Germinal center (tissue), 1 donor: ENCODE measurements at regions not wholly inside any gene's neighbourhood (a gene's known extent, or its start where the extent isn't known, plus 50 kb on each side); places are given as distances from the start of the nearest gene placed in this dataset.
"Not testable (repeated sequence)": the region's sequence is repeated elsewhere in the genome, so short reads cannot be mapped to it uniquely, and the experiment has no call there.

Experiments used
- DNase-seq: peaks from one replicate; pipeline ENCODE4 v3.0.0; 2012; ENCODE audit warnings: mixed read lengths, low spot score

DNA sequence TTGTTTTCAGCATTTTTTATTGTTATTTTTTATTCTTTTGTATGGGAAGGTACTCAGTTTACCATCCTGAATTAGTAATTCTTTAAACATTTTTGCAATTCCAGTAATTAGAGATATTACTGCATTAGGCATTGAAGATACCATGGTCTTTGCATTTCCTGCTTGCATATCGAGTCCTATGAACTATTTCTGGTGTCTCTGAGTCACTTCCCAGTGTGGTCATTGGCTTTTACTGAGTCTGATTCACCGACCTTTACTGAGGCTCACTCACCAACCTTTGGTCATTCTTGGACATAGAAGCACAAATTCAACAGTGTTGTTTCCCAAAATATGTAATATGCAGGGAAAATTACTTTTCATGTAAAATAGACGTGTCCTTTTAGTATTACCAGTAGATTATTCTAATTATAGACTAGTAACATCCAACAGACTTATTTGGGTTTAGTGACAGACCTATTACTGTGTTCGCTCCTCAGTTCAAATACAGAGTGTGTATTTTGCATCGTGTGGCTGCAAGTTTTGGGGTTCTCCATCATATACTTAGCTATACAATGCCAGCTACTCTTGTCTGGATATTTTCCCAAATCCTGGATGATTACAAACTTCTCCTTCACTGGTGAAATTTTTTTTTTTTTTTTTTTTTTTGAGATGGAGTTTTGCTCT lies 180.7 kb upstream of the PRSS1 start:
- no peak for DNase-seq

DNA sequence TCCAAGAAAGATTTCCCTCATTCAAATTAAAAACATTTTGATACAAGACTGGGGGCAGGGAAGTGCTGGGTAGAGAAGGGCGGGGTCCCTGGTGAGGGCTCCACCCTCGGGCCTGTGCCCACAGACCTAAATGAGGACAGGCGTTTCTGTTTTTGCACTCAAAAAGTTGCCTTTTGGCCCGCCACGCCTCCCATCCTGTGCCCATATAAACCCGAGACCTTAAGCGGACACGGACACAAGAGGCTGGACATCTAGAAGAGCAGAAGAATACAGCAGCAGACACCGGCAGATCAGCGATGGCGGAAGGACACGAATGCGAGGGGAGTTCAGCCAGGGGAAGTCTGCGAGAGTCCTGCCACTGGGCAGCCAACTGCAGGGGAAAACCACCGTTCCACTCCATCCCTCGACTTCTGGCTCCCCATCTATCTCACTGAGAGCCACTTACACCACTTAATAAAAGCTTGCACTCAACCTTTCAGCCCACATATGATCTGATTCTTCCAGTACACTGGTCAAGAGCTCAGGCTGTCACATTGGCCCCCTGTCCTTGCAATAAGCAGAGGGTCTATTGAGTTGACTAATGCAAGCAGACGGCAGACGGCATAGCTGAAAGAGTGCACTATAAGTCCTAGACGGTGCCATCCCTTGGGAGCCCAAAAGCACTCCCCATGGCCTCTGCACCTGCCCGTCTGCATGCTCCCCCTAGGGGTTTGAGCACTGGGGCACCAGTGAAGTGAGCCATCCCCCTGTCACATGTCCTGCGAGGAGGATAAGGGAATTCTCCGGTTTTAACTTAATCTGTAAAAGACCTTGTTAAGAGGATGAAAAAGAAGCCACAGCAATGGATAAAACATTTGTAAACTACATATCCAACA lies 181.8 kb upstream of the PRSS1 start:
- DNase-seq = no peak

DNA sequence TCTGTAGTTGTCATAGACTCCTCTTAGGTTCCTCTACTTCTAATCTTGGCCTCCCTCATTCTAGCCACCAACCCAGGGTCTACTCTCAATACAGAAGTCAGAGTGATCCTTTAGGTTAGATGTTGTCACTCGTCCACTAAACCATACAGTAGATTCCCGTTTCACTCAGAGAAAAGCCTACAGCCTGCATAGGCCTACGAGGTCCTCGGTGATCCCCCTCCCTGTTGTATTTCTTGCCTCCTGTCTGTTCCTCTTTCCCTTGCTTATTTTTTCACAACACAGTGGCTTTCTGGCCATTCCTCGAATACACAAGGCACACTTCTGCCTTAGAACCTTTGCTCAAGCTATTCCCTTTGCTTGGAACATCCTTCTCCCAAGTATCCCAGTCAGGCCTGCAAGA lies 183.0 kb upstream of the PRSS1 start:
- no peak for DNase-seq

DNA sequence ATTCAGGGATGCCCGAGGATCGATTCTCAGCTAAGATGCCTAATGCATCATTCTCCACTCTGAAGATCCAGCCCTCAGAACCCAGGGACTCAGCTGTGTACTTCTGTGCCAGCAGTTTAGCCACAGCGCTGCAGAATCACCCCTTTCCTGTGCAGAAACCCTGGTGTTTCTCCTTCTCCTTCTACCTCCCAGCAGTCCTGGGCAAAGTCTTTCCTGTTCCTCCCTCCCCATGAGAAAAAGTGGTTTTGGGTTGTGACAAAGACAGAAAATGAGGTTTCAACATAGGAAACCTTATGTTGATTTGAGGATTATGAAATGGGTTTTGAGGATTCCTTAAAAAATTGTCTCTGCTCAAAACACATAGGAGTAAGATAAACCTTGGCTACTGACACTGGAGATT lies 185.1 kb upstream of the PRSS1 start:
- DNase-seq = not testable (repeated sequence)

DNA sequence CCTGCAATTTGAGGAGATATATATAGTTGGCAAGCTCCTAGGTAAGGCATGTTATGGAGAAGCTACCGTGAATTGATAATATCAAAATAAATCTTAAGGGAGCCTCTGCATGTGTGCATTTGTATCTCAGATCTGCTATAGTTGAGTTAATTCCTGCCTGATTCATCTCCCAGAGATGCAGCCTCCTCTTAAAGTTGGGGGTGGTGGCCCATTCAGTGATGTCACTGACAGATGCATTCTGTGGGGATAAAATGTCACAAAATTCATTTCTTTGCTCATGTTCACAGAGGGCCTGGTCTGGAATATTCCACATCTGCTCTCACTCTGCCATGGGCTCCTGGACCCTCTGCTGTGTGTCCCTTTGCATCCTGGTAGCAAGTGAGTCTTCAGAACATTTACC lies 185.8 kb upstream of the PRSS1 start:
- no peak for DNase-seq

DNA sequence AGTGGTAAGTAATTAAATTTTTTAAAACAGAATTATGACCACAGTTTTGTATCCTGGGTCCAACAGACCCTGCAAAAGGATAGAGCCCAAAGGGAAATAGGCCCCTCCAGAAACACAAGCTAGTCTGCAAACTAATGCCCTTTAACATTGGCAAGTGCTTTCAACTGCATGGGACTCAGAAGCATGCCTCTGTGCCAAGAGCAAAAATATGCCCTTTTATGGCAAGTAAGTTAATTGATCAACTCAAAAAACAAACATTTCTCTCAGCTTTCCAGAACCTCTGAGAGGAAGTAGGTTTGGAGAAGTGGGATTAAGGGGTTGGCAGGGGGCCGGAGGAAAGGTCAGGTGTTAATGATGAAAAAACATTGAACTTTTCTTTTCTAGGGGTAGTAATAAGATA lies 186.6 kb upstream of the PRSS1 start:
- no peak for DNase-seq

DNA sequence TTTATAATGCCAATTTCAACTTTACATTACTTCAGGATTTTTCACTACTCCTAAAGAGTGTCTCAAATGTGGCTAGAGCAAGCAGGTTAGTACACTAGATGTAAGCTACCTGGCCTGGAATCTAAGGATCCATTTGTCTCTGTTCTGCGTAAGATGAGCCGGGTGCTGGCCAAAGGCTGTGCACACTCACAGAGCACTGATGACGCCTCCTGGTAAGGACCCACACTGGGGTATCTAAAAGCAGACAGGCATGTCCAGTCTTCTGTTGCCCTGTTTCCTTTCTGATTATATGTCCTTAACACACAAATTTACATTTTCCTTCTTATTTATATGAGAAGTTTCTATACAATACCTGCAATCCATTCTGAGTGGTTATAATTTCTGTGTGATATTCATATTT lies 187.9 kb upstream of the PRSS1 start:
- DNase-seq = not testable (repeated sequence)

DNA sequence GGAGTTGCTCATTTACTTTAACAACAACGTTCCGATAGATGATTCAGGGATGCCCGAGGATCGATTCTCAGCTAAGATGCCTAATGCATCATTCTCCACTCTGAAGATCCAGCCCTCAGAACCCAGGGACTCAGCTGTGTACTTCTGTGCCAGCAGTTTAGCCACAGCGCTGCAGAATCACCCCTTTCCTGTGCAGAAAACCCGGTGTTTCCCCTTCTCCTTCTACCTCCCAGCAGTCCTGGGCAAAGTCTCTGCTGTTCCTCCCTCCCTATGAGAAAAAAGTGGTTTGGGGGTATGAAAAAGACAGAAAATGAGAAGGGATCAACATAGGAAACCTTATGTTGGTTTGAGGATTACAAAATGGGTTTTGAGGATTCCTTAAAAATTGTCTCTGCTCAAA lies 188.5 kb upstream of the PRSS1 start:
- not testable (repeated sequence) for DNase-seq

DNA sequence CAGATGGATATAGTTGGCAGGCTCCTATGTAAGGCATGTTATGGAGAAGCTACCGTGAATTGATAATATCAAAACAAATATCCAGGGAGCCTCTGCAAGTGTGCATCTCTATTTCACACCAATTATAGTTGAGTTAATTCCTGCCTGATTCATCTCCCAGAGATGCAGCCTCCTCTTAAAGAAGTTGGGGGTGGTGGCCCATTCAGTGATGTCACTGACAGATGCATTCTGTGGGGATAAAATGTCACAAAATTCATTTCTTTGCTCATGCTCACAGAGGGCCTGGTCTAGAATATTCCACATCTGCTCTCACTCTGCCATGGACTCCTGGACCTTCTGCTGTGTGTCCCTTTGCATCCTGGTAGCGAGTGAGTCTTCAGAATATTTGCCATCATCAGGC lies 189.1 kb upstream of the PRSS1 start:
- DNase-seq = no peak

DNA sequence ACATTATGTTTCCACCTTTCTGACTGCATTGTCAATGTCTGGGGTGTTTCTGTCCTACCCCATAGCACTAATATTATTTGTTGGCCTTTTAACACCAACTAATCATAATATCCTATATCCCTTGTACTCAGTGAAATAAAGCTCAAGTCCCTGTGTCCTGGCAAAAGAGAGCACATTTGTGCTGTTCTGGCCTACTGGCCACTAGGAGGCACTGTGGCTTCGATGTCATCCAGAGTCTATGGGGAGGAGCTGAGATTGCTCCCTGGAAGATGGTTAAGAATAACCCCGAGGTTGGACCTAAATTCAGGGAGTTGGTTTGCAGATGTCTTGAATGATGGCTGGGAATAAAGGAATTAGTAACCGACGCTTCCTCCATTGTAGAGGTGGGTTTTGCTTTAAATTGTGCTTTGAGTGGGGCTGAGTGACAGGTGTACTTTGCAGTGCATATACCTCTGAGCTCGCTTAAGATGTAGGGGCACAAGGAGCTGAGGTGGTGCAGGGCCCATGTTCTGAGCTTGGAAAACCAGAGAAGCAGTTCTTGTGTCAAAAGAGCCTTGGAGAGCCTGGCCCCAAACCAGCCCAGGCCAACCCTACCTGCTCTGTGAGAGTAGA lies 191.2 kb upstream of the PRSS1 start:
- DNase-seq = peak; percentile 60

DNA sequence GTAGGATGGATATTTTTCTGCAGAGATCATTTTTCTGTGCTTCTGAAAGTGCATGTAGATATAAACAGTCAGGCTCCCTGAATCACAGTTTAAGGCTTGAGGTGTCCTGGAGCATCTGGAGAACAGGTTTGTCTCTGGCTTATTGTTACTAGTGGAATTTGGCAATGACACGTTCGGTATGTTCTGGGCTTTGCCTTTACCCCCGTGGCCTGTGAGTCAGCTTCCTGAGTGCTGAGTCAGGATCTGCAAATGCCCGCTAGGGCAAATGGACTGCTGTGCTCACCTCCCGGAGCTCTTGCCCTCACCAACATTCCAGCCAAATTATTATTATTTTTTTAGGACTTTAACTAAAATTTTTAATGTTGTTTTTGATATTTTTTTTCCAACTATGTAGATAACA lies 192.5 kb upstream of the PRSS1 start:
- DNase-seq = no peak

DNA sequence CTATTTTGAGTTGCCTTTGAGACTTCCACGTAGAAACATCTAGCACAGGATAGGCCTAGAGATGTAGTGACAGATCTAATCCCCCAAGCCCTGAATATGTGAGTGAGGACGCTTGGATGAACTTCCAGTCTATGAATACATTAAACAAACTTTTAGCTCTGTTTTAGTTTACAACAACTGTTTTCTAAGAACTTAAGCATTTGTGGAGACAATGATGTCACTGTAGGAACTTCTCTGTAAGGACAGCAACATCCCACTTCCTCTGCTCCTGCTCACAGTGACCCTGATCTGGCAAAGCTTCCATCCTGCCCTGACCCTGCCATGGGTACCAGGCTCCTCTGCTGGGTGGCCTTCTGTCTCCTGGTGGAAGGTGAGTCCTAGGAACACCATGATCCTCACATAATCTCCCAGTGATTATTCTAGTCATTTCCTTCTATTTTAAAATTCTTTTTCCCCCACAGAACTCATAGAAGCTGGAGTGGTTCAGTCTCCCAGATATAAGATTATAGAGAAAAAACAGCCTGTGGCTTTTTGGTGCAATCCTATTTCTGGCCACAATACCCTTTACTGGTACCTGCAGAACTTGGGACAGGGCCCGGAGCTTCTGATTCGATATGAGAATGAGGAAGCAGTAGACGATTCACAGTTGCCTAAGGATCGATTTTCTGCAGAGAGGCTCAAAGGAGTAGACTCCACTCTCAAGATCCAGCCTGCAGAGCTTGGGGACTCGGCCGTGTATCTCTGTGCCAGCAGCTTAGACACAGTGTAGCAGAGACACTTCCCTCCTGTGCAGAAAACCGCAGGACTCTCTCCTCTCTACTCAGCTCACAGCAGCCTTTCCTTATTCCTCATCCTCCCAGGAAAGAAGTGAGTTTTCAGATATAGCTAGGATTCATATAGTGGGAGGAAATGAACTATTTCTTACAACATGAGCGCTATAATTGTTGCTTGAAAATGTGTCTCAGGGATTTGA lies 194.4 kb upstream of the PRSS1 start:
- no peak for DNase-seq

DNA sequence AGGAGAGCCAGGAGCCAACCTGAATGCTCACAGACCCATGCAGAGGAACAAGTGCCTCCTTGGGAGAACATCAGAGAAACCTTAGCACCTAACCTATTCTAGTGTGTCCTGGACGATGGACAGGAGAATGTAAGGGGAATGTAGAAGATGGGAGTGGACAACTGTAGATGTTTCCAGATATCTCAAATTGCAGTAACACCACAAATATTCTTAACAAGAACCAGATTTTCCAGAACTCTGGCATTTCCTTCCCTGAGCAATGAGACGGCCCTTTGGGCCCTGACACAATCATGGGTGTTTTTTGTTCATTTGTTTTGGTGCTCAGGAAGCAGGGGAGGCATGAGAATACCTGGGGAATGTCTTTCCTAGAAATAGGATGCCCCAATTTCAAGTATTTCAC lies 196.1 kb upstream of the PRSS1 start:
- DNase-seq = no peak

DNA sequence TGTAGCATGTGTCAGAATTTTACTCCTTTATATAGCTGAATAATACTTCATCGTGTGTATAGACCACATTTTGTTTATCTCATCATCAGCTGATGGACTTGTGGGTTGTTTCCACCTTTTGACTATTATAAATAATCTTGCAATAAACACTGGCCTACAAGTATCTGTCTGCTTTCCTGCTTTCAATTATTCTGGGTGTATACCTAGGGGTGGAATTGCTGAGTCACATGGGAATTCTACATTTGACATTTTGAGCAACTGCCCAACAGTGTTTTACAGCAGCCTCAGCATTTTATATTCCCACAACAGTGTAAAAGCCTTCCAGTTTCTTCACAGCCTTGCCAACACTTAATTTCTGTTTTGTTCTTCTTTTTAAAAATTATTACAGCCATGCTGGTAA lies 200.3 kb upstream of the PRSS1 start:
- no peak for DNase-seq

DNA sequence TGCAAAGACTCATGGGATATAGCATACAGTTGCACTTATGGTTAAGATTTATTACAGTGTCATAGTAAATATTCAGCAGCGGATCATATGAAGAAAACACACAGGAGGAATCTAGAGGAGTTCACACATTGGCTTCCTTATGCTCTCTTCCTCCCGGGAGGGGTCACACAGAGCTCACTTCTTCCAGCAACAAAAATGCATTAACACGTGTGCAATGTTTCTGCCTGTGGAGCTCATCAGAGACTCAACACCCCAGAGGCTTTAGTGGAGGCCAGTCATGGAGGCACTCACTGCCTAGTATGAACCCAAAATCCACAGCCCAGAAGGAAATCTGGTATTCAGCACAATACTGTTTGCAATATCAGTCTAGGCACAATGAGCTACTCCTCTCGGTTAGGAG lies 202.8 kb upstream of the PRSS1 start:
- no peak for DNase-seq

DNA sequence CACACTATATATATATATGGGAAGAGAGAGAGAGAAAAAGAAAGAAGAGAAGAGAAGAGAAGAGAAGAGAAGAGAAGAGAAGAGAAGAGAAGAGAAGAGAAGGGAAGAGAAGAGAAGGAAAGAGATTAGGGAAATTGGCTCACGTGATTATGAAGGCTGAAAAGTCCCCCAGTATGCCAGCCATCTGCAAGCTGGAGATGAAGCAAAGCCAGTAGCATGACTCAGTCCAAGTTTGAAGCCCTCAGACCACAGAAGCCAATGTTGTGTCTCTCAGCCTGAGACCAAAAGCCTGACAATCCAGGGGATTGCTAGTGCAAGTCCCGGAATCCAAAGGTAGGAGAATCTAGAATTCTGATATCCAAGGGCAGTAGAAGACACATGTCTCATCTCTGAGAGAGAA lies 206.3 kb upstream of the PRSS1 start:
- DNase-seq = no peak

DNA sequence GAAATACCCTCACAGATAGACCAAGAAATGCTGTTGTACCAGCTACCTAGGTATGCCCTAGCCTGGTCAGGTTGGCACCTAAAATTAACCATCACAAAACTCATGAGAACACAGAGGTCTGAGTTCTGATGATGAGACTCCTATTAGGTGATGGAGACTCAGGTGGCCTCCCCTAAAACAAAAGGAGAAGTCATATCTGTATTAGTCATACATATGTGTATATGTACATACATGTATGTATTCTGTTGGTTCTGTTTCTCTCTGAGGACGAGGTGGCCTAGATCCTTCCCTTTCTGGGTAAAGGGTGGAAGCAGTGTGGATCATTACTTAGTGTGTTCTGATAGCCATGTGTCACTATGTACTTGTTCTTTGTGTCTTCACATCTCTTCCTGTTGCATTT lies 207.2 kb upstream of the PRSS1 start:
- no peak for DNase-seq

DNA sequence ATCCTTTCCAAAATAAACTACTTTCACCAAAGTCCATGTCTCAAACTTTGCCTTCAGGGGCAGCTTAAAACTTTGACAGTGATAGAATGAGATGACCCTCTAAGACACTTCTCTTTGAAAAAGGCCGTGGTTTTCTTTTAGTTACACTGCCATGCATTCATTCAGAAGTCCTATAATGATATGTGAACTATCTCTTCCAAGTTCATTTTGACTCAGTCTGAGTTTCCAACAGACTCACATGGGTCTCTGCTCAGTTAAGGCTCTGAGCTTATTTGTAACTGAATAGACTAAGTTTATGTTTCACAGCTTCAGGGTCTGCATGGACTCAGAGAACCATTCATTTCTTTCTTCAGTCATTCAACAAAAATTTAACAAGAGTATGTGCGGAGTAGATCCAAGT lies 208.9 kb upstream of the PRSS1 start:
- no peak for DNase-seq

DNA sequence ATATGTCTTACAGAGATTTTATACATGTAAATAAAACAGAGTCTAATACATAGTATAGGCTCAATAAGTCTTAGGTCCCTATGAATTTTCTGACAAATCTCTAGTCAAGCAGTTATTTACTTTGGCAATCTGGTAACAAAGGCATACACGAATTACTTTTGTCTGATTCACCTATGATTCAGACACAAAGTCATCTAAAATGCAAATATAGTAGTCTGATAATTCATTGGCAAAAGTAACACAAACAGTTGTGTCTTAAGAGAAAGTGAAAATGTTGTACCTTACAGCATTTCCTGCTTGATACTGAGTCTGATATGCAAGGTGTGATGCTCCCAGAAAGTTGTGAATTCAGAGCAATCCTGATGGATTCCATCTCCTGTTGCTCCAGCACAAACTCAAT lies 209.4 kb upstream of the PRSS1 start:
- DNase-seq = no peak

DNA sequence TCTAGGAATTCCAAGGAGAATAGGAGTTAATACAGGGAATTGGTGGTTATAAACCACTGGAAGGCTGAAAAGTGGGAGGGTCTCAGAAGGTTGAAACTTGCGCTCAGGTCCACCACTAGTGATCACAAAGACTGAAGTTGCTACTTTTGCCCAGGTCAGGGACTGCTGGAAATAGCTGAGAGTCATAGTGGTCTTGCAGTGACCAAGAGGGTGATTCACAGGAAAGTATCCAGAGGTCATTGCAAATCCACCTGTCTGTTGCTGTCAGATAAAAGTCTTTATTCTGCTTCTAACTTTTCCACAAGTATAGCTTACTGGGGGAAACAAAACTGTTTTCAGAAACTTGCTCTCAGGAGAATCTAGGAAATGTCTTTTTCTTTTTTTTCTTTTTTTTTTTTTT lies 211.5 kb upstream of the PRSS1 start:
- no peak for DNase-seq

DNA sequence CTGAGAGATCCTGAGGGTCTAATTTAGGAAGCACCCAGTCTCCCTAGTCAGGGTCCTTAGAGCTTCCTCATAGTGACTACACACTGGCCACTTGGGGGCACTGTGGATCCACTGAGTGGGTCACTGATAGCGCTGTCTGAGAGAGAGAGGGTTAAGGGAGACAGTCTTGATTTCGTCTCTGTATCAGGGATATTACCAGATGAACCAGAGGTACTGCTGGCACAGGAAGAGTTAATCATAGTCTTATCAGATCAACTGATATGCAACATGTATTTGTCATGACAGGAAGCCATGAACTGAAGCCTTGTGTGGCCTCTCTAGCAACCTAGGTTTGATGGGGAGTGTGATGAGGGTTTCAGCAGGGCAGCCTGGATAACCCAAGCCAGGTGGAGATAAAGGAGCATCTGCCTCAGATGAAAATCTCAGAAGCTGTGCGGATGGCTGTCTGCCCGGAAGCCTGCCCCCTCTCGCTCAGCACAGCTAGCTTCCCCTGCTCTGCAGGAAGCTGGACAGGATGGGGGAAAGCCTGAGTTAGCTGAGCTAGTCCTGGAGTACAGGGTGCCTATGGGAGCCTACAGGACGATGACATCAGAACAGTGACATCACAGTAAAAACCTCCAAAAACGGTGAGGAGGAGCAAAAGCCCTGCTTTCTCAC lies 214.0 kb upstream of the PRSS1 start:
- DNase-seq = peak; percentile 26

DNA sequence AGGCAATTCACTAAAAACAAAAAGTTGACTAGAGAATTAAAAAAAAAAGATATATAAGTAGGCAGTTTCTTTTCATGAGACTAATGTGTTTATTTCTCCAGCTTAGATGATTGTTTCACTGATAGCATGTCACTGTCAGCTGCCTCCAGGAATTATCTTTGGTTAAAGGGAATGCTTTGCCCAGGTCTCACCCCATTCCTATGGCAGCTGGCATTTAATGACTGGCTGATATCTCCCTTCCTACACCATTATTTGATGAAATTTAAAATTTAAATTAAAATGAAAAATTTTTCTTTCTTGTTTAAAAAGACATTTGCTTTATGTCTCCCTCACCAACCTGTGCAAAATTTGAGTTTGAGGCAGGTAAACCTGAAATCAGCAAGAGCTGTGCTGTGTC lies 214.5 kb upstream of the PRSS1 start:
- no peak for DNase-seq
